ENCODE measurements at regions not wholly inside any gene's neighbourhood (a gene's known extent, or its start where the extent isn't known, plus 50 kb on each side); places are given as distances from the start of the nearest gene placed in this dataset.

DNA sequence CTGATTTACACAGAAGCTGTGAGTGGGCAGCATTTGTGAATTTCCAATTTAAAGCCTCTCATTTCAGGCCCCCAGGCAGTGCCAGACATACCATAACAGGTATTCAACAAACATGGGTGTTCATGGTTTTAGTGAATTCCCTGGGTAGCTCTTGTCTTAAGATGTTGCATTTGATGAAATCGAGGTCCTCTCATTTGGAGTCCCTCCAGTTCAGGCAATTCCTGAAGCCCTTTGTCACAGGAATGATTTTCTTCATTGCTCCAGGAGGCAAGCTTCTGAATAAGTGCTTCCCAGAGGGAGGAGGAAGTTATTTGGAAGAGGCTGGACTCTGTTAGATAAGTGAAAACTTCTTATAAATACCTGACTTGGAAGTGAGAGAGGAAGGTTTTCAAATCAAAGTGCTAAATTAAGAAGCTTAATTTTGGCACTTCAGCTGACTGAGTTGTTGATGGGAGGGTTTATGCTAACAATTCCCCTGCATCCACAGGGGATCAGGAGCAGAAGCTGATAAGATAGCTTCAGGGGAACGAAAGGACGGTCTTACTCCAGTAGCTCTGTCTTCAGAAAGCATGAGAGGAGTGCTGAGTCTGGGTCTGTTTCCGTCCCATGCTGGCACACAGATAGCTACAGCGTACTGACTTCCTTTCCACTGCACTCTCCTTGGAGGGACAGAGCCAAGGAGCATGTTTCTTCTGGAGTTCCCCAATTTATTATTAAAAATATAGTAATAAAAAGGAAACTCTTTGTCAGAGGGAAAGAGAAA lies 543.1 kb downstream of the GBA3 start:
- no peak for DNase-seq

- no peak for DNase-seq
These were observed 542.0 kb downstream of the GBA3 start for GRCh38 chr4:23234716-23235115.

- DNase-seq = no peak
These were observed 541.3 kb downstream of the GBA3 start for GRCh38 chr4:23234018-23234417.

GRCh38 chr4:23233596-23233995 lies 540.9 kb downstream of the GBA3 start:
- DNase-seq = no peak

DNA sequence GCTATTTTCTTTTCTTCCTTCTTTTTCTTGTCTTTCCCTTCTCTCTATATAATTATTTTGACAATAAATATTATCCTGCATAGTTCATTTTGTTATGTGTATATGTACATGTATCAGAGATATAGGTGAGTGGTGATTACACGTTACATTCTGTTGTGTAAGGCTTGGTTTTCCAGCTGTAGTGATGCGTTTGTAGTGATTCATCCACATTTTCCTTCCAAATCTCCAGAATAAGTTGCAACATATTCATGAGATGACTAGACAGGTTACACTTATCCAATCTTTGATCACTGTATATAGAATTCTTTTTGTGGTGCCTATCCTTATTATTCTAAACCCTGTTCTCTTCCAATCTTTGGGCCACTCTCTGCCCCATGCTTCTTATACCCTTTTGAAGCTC lies 540.2 kb downstream of the GBA3 start:
- no peak for DNase-seq

DNA sequence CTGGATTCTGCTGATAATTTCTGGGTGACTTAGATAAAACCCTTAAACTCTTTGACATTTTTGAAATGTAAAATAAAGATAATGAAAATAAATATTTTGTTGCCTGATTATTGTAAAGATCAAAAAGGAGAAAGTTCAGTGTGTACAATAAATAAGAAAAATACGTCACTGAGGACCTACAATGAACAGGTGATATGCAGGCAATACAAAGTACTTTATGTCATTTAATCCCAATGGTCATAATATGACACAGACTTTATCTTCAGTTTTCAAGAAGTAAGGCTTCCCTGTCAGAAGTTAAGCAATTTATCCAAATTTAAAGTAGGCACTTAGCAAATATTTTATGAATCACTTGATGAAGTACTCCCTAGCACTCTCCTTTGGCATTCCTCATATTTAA lies 532.8 kb downstream of the GBA3 start:
- DNase-seq = no peak

- DNase-seq = no peak
These were observed 532.1 kb downstream of the GBA3 start for GRCh38 chr4:23224684-23225420.

DNA sequence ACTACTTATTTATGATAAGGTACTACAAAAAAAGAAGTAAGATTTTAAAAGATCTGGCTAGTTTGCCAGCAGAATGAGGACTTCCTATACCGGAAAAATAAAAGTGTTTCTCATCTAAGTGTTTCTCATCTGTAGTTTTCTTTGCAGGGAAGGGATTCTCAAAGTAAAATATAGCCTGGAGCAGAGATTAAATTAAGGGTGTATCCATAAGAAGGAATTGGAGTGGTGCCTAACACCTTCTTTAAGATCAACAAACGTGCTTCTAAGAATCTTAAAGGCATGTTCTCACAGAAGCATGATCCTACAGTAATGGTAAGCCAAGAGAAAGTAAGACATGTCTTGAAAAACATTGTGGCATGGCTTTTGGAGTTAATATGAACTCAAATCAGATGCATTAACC lies 528.2 kb downstream of the GBA3 start:
- no peak for DNase-seq

DNA sequence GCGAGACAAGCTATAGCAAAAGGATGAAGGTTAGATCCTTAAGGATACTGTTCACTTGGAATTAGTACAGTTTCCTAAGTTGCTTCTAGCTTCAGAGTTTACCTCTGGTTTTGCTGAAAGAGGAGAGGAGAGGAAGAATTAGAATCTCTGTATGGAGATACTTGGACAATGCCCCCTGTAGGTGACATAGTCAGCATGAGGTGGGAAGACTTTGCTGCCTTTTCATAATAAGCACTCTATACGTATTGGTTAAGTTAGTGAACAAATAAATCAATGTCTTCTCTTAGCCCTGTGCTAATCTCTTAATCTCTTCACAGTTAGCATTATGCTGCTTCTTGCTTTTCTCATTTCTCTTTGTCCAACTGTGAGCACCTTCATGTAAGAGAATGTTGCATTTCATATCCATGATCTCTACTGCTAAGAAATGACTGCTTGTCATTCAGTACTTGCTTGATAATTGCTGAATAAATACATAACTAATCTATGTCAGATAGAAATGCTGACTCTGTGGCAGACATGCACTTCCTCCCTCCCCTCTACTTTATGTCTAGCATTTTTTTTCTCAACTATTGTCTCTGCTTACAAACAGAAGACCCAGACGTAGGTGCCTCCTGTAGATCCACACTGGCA lies 527.2 kb downstream of the GBA3 start:
- DNase-seq = no peak

DNA sequence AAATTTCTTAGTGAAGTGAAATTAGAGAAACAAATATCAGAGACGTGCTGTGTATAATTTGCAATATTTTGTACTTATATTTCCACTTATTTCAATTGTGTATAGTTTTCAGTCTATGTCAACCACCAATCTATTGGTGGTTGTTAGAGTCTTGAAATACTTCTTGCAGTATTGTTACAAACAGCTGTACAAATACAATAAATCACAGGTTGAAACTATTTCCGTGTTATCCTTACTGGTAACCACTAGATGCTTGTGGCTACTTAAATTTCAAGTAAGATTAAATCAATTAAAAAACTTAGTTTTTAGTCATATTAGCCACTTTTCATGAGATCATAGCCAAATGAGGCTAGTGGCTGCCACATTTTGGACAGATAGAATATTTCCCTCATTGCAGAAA lies 520.5 kb downstream of the GBA3 start:
- DNase-seq = no peak

DNA sequence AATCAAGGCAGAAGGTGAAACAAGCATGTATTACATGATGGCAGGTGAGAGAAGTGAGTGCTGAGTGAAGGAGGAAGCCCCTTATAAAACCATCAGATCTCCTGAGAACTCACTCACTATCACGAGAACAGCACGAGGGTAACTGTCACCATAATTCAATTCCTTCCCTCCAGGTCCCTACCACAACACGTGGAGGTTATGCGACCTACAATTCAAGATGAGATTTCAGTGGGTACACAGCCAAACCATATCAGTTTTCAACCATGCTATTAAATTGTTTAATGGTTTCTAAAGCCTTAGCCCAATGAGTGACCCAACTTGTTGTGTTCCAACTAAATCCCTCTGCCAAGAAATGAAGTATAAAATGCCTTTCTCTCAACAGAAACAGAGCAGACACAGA lies 519.8 kb downstream of the GBA3 start:
- DNase-seq = no peak

GRCh38 chr4:23207059-23207458 lies 514.3 kb downstream of the GBA3 start:
- DNase-seq = no peak

DNA sequence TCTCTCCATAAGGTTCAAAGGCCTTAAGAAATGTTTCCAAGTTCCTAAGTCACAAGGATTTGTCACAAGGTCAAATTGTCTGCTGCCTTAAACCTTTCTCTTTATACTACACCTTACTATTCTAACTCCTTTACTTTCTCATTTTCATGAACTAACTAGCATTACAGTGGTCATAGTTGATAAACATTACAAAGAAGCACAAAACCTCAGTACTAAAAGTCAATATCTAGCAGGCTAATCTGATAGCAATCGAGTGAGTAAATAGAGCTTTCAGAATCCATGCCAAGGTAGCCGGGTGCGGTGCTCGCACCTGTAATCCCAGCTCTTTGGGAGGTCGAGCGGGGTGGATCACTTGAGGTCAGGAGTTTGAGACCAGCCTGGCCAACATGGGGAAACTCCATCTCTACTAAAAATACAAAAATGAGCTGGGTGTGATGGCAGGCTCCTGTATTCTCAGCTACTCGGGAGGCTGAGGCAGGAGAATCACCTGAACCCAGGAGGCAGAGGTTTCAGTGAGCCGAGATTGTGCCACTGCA lies 510.0 kb downstream of the GBA3 start:
- DNase-seq = no peak

DNA sequence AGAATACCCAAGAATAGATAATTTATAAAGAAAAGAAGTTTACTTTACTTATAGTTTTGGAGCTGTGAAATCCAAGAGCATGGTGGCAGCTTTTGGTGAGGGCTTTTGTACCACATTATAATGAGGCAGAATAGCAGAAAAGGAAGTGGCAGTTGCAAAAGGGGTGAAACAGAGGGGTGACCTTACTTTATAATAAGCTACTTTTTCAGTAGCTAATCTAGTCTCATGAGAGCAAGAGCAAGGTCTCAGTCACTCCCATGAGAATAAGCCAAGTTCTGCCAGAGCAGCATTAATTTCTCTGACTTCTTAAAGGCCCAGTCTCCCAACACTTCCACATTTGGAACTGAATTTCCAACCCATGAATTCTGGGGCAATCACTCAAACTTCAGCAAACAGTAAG lies 502.0 kb downstream of the GBA3 start:
- DNase-seq = no peak

GRCh38 chr4:23174179-23174578 lies 481.4 kb downstream of the GBA3 start:
- DNase-seq = no peak

- DNase-seq = no peak
These were observed 479.2 kb downstream of the GBA3 start for GRCh38 chr4:23171976-23172375.

GRCh38 chr4:23169608-23170311 lies 477.0 kb downstream of the GBA3 start:
- no peak for DNase-seq

GRCh38 chr4:23166919-23167318 lies 474.2 kb downstream of the GBA3 start:
- no peak for DNase-seq

DNA sequence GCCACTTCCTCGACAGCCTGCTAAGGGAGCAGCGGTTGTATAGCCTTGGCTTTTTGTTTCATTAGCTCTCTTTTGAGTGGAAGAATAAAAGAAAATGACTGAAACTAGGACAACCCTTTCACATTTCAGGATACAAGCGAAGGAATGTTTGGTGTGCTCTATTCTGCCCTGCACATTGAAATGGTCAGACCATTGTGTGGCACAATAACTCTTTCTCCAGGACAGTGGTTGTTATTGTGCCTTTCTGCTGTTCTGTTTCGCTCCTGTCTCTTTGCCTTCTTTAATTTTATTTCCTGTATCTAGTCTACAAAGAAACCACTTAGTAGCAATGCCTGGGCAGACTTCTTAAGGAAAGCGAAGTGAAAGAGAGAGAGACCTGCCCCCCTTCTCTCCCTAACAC lies 473.7 kb downstream of the GBA3 start:
- DNase-seq = no peak

- DNase-seq = no peak
These were observed 472.9 kb downstream of the GBA3 start for GRCh38 chr4:23165669-23166068.

DNA sequence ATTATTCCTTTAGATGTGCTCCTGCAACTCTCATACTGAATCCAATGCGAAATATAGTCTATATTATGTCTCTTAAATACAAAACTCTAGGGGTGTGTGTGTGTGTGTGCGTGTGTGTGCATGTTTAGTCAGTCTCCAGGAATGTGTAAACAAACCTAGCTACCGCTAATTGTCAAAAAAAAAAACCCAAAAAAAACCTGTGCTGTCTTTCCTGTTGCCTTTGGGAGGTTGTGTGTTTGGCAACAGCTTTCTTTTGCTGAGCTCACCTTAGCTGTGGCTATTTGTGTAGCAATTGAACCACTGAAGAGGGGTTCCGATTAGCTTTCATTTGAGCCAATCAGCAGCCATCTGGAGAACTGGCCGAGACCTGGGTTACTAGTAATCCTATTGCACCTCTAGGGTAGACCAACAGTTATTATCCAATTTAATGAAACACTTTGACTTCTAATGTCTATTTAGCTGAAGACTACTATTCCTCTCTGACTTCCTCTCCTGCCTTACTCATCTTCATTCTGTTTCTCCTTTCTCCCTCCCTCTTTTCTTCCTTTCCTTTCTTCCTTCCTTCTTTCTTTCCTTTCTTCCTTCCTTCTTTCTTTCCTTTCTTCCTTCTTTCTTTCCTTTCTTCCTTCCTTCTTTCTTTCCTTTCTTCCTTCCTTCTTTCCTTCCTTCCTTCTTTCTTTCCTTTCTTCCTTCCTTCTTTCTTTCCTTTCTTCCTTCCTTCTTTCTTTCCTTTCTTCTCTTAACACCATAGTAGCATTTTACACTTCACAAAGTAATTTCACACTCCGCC lies 471.1 kb downstream of the GBA3 start:
- no peak for DNase-seq

GRCh38 chr4:23162275-23162674 lies 469.5 kb downstream of the GBA3 start:
- DNase-seq = no peak
